Coronary artery (tissue), 2 donors: ENCODE measurements at regions not wholly inside any gene's neighbourhood (a gene's known extent, or its start where the extent isn't known, plus 50 kb on each side); places are given as distances from the start of the nearest gene placed in this dataset.

Source experiments
- DNase-seq: peaks from one replicate; pipeline ENCODE4 v3.0.0-alpha.2; 2017; ENCODE audit warnings: low spot score
- H3K27ac ChIP-seq, 2 donors: fragments of 200-600 bp; sonication (generic); one replicate each; pipeline ENCODE4 v1.5.1; 2016 to 2019
- H3K4me3 ChIP-seq: fragments of 200-600 bp; sonication (generic); 2 replicates; pipeline ENCODE4 v1.5.1; 2016; ENCODE audit warnings: mild to moderate bottlenecking, moderate library complexity
- CTCF ChIP-seq: fragments of 200-600 bp; sonication (generic); IDR thresholded peaks from one replicate; pipeline ENCODE4 v1.5.1; 2019; ENCODE audit warnings: antibody characterized with exemption

- DNase-seq = no peak
- TF ChIP-seq CTCF = no peak
- Histone ChIP-seq H3K4me3 (no peak overlapping the region), H3K27ac (no peak overlapping the region)
These were observed 153.5 kb downstream of the HHIP start for GRCh38 chr4:144799486-144799885.

- no peak for TF ChIP-seq CTCF
- H3K4me3 ChIP-seq = no peak overlapping the region
- DNase-seq = no peak
- no peak overlapping the region for H3K27ac ChIP-seq
These were observed 155.8 kb downstream of the HHIP start for GRCh38 chr4:144801731-144802130.

GRCh38 chr4:144808034-144808433 lies 162.1 kb downstream of the HHIP start:
- Histone ChIP-seq H3K27ac (no peak overlapping the region), H3K4me3 (no peak overlapping the region)
- TF ChIP-seq CTCF = no peak
- DNase-seq = no peak

GRCh38 chr4:144809056-144809640 lies 163.2 kb downstream of the HHIP start:
- no peak for TF ChIP-seq CTCF
- no peak for DNase-seq
- no peak overlapping the region for H3K27ac ChIP-seq
- H3K4me3 ChIP-seq = no peak overlapping the region

- H3K27ac ChIP-seq = no peak overlapping the region
- DNase-seq = no peak
- TF ChIP-seq CTCF = no peak
- no peak overlapping the region for H3K4me3 ChIP-seq
These were observed 170.7 kb downstream of the HHIP start for GRCh38 chr4:144816668-144817067.

GRCh38 chr4:144817081-144817480 lies 171.1 kb downstream of the HHIP start:
- TF ChIP-seq CTCF = no peak
- Histone ChIP-seq H3K27ac (no peak overlapping the region), H3K4me3 (no peak overlapping the region)
- DNase-seq = no peak

- TF ChIP-seq CTCF = no peak
- H3K4me3 ChIP-seq = no peak overlapping the region
- no peak overlapping the region for H3K27ac ChIP-seq
- DNase-seq = no peak
These were observed 172.2 kb downstream of the HHIP start for GRCh38 chr4:144818136-144818535.
